Liver (tissue), 8 donors: ENCODE measurements at regions not wholly inside any gene's neighbourhood (a gene's known extent, or its start where the extent isn't known, plus 50 kb on each side); places are given as distances from the start of the nearest gene placed in this dataset.

ENCODE experiments used
- DNase-seq: peaks from one replicate; pipeline ENCODE4 v3.0.0-alpha.2; 2017; ENCODE audit warnings: low spot score
- H3K27ac ChIP-seq, 2 donors: one replicate each; pipeline ENCODE4 v1.7.0; 2013; ENCODE audit warnings: inconsistent platforms in 2 of 2, low read length in 2 of 2, control low read depth in 1 of 2, low read depth in 1 of 2, mild to moderate bottlenecking in 1 of 2
- H3K27me3 ChIP-seq, 4 donors: one replicate each; pipeline versions ENCODE4 v1.6.1 to v1.7.0; 2013; ENCODE audit warnings: low read length in 3 of 4, inconsistent platforms in 1 of 4, mild to moderate bottlenecking in 1 of 4, moderate library complexity in 1 of 4; ENCODE audit not compliant: control insufficient read depth in 4 of 4, insufficient read depth in 4 of 4
- H3K36me3 ChIP-seq, 4 donors: one replicate each; pipeline versions ENCODE4 v1.6.1 to v1.7.0; 2013; ENCODE audit warnings: low read length in 3 of 4, mild to moderate bottlenecking in 3 of 4, low read depth in 1 of 4, moderate library complexity in 1 of 4; ENCODE audit not compliant: control insufficient read depth in 4 of 4, insufficient read depth in 3 of 4
- H3K4me1 ChIP-seq, 4 donors: one replicate each; pipeline versions ENCODE4 v1.6.1 to v1.7.0; 2013; ENCODE audit warnings: low read length in 3 of 4, mild to moderate bottlenecking in 3 of 4, moderate library complexity in 1 of 4; ENCODE audit not compliant: control insufficient read depth in 4 of 4, insufficient read depth in 4 of 4
- H3K4me3 ChIP-seq, 3 donors: one replicate each; pipeline versions ENCODE4 v1.6.1 to v1.7.0; 2013; ENCODE audit warnings: low read length in 3 of 3, control low read depth in 1 of 3, low read depth in 1 of 3, mild to moderate bottlenecking in 1 of 3
- H3K9ac ChIP-seq, 2 donors: one replicate each; pipeline ENCODE4 v1.7.0; 2013; ENCODE audit warnings: low read length in 2 of 2, mild to moderate bottlenecking in 2 of 2, moderate library complexity in 2 of 2, control low read depth in 1 of 2, low read depth in 1 of 2
- H3K9me3 ChIP-seq, 4 donors: one replicate each; pipeline versions ENCODE4 v1.6.1 to v1.7.0; 2013; ENCODE audit warnings: low read length in 3 of 4; ENCODE audit not compliant: control insufficient read depth in 4 of 4
- EGR1 ChIP-seq, 2 donors: IDR thresholded peaks; 2 replicates each; pipeline ENCODE4 v1.6.1; 2016 to 2018; ENCODE audit warnings: antibody characterized with exemption in 2 of 2, low read depth in 2 of 2
- FOXA1 ChIP-seq: IDR thresholded peaks from 2 replicates; pipeline ENCODE4 v1.6.1; 2016; ENCODE audit warnings: antibody characterized with exemption
- FOXA2 ChIP-seq: IDR thresholded peaks from 2 replicates; pipeline ENCODE4 v1.6.1; 2016; ENCODE audit warnings: antibody characterized with exemption
- GABPA ChIP-seq, 2 donors: IDR thresholded peaks in 1 of 2; conservative IDR thresholded peaks in 1 of 2; 2 replicates each; pipeline ENCODE4 v1.6.1; 2016; ENCODE audit warnings: antibody characterized with exemption in 2 of 2, mild to moderate bottlenecking in 1 of 2, moderate library complexity in 1 of 2
- HNF4G ChIP-seq: IDR thresholded peaks from 2 replicates; pipeline ENCODE4 v1.6.1; 2016; ENCODE audit warnings: antibody characterized with exemption
- JUND ChIP-seq, 2 donors: IDR thresholded peaks; 2 replicates each; pipeline ENCODE4 v1.6.1; 2016; ENCODE audit warnings: antibody characterized with exemption in 2 of 2
- NR2F2 ChIP-seq: IDR thresholded peaks from 2 replicates; pipeline ENCODE4 v1.6.1; 2016; ENCODE audit warnings: antibody characterized with exemption
- RAD21 ChIP-seq, 2 donors: IDR thresholded peaks; 2 replicates each; pipeline ENCODE4 v1.6.1; 2016; ENCODE audit warnings: antibody characterized with exemption in 2 of 2, mild to moderate bottlenecking in 2 of 2
- RXRA ChIP-seq, 2 donors: IDR thresholded peaks; 2 replicates each; pipeline ENCODE4 v1.6.1; 2017 to 2018; ENCODE audit warnings: antibody characterized with exemption in 2 of 2, mild to moderate bottlenecking in 1 of 2
- SP1 ChIP-seq: IDR thresholded peaks from 2 replicates; pipeline ENCODE4 v1.6.1; 2018; ENCODE audit warnings: antibody characterized with exemption, mild to moderate bottlenecking
- WGBS: extraction: QIAGEN DNeasy Blood & Tissue Kit; methylation state at CpG from one replicate; pipeline ENCODE4 v1.1.7; 2013; 5-methylcytosine and 5-hydroxymethylcytosine counted together
- TF ChIP-seq, protein P1 (sequence below): IDR thresholded peaks from 2 replicates; pipeline ENCODE4 v1.6.1; 2016; ENCODE audit warnings: antibody characterized with exemption, mild to moderate bottlenecking
- TF ChIP-seq, protein P2 (sequence below): IDR thresholded peaks from 2 replicates; pipeline ENCODE4 v1.6.1; 2016; ENCODE audit warnings: antibody characterized with exemption
- TF ChIP-seq, protein P3 (sequence below): fragments of 150-350 bp; IDR thresholded peaks from 2 replicates; pipeline ENCODE4 v1.5.1; 2017; ENCODE audit warnings: improper control_type of control experiment, low read depth, low read length; ENCODE audit not compliant: missing input control
- TF ChIP-seq, protein P4 (sequence below): IDR thresholded peaks from 2 replicates; pipeline ENCODE4 v1.6.1; 2016; ENCODE audit warnings: antibody characterized with exemption
- donor health status: healthy.
- donor health status: healthy.
- donor health status: healthy.
- donor health status: healthy.
- donor health status: healthy.

DNA sequence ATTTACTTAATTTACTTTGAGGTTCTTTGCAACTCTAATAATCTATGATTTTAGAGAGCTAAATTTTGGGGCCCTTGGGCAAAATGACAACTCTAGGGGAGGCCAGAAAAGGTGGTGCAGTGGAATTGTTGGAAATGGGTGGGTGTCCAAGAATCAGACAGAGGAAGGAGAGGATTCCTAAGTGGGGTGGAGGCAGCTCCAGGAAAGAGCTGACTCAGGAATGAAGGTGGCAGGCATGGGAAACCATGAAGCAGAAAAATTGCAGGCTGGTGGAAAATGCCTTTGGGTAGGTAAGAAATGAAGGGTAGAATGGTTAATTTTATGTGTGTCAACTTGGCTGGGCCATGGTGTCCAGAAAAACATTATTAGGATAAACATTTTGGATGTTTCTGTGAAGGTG lies 248.5 kb upstream of the TUT7 start (continued):
- TF ChIP-seq, protein P1, sequence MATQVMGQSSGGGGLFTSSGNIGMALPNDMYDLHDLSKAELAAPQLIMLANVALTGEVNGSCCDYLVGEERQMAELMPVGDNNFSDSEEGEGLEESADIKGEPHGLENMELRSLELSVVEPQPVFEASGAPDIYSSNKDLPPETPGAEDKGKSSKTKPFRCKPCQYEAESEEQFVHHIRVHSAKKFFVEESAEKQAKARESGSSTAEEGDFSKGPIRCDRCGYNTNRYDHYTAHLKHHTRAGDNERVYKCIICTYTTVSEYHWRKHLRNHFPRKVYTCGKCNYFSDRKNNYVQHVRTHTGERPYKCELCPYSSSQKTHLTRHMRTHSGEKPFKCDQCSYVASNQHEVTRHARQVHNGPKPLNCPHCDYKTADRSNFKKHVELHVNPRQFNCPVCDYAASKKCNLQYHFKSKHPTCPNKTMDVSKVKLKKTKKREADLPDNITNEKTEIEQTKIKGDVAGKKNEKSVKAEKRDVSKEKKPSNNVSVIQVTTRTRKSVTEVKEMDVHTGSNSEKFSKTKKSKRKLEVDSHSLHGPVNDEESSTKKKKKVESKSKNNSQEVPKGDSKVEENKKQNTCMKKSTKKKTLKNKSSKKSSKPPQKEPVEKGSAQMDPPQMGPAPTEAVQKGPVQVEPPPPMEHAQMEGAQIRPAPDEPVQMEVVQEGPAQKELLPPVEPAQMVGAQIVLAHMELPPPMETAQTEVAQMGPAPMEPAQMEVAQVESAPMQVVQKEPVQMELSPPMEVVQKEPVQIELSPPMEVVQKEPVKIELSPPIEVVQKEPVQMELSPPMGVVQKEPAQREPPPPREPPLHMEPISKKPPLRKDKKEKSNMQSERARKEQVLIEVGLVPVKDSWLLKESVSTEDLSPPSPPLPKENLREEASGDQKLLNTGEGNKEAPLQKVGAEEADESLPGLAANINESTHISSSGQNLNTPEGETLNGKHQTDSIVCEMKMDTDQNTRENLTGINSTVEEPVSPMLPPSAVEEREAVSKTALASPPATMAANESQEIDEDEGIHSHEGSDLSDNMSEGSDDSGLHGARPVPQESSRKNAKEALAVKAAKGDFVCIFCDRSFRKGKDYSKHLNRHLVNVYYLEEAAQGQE = no peak
- no peak for TF ChIP-seq RXRA (IDR thresholded peaks at IDR 0.05)

DNA sequence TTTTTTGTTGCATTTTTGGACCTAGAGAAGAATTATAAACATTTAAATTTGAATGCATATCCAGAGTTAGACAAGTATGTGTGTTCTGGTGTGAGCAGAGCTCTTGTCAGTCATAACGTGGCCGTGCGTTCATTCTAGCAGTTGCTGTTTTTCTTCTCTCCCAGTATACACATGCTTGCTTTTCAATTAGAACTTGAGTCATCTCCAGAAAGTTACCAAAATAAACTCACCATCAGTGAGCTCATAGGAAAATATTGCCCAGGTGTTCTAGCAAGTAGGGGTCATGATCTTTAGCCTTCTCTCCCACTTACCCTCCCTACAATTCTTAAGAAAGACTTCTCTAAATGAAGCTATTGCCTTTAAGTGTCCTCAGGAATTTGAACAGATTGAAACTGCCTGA lies 247.5 kb upstream of the TUT7 start:
- H3K9me3 ChIP-seq = no peaks in the 10 kb centered on the region
- DNase-seq = no peak
- H3K9ac ChIP-seq = no peak overlapping the region
- no peaks in the 10 kb centered on the region for H3K4me1 ChIP-seq
- TF ChIP-seq, protein P1 = no peak
- TF ChIP-seq RXRA (IDR thresholded peaks at IDR 0.05) (no peak), JUND (IDR thresholded peaks at IDR 0.05) (no peak), EGR1 (IDR thresholded peaks at IDR 0.05; ENCODE audit: low read depth in 2 of 2) (no peak), NR2F2 (no peak), FOXA2 (no peak), SP1 (no peak), RAD21 (IDR thresholded peaks at IDR 0.05) (no peak), GABPA (IDR thresholded peaks at IDR 0.05 in 1 of 2, conservative IDR thresholded peaks at IDR 0.05 in 1 of 2) (no peak), FOXA1 (no peak), HNF4G (no peak)
- TF ChIP-seq, protein P2, sequence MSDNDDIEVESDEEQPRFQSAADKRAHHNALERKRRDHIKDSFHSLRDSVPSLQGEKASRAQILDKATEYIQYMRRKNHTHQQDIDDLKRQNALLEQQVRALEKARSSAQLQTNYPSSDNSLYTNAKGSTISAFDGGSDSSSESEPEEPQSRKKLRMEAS = no peak
- TF ChIP-seq, protein P3, sequence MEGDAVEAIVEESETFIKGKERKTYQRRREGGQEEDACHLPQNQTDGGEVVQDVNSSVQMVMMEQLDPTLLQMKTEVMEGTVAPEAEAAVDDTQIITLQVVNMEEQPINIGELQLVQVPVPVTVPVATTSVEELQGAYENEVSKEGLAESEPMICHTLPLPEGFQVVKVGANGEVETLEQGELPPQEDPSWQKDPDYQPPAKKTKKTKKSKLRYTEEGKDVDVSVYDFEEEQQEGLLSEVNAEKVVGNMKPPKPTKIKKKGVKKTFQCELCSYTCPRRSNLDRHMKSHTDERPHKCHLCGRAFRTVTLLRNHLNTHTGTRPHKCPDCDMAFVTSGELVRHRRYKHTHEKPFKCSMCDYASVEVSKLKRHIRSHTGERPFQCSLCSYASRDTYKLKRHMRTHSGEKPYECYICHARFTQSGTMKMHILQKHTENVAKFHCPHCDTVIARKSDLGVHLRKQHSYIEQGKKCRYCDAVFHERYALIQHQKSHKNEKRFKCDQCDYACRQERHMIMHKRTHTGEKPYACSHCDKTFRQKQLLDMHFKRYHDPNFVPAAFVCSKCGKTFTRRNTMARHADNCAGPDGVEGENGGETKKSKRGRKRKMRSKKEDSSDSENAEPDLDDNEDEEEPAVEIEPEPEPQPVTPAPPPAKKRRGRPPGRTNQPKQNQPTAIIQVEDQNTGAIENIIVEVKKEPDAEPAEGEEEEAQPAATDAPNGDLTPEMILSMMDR = no peak
- TF ChIP-seq, protein P4, sequence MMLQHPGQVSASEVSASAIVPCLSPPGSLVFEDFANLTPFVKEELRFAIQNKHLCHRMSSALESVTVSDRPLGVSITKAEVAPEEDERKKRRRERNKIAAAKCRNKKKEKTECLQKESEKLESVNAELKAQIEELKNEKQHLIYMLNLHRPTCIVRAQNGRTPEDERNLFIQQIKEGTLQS = no peak
- no peak overlapping the region for H3K4me3 ChIP-seq
- H3K27ac ChIP-seq = no peak overlapping the region
- no peaks in the 10 kb centered on the region for H3K36me3 ChIP-seq
- 51% methylated on average over 3 of the region's 3 CpGs for WGBS
- no peaks in the 10 kb centered on the region for H3K27me3 ChIP-seq
